GM21515 (cell line): ENCODE measurements at regions not wholly inside any gene's neighbourhood (a gene's known extent, or its start where the extent isn't known, plus 50 kb on each side); places are given as distances from the start of the nearest gene placed in this dataset.

Experiments
- ATAC-seq: cut with Tn5 transposase; IDR thresholded peaks from one replicate; pipeline ENCODE4 v1.9.1; 2021; ENCODE audit not compliant: unreplicated experiment

DNA sequence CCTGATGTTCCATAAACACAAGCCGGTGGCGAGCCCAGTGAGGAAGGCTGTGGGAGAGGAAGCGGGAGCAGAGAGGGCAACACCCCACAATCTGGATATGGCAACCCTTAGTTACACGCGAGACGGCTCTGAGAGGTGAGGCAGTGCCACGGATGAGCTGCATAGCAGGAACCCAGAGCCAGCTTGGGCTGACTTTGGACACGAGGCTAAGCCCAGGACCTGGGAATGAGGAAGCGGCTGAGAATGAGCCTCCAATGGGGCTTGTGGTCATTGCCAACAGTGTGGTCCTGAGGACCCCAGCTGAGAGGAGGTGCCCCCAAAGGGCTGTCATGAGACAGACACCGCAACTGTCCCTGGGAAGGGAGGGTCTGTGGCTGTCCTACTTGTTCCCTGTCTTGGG, 160.0 kb upstream of the SMIM23 start:
- ATAC-seq = no peak

DNA sequence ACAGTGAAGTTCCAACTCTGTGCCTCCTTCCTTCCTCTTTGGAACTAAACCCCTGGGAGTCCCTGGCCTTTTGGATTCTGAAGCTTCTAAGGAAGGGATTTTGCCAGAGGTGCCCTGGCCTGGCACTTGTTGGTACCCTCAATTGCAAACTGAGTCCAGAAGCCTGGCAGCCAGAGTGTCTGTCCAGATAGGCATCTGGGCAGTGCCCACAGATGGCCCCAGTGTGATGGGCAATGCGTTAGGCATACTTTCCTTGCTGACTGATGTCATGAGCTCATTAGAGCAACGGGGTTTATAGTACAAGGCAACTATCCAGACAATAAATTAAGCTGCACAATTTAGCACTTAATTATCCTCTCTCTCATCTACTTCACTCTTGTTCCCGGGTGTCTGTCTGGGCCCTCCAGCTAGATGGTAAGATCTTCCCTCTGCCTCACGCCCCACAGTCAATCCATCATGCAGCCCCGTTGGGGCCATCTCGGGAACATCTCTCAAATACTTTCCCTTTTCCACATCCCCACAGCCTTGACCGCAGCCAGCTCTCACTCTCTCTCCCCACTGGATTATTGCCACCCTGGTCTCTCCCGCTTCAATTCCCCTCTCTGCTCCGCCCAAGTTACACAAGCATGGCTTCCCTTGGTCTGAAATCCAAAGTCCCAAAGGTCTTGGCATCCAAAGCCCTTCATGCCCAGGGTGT, 157.5 kb upstream of the SMIM23 start:
- no peak for ATAC-seq

DNA sequence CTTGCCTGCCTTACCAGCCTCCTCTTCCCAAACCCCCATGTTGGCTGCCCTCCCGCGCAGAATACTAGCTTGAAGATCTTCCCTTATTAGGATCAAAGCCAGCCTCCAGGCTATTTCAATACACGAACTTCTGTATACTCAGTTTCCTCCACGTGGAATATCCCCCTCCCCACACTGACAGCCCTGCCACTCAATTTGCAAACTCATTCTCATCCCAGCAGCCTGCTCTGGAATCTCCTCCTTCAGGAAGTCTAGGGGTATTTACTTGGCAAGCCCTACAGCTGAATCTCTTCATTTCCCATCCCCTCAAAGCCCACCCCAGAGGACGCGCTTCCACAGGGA, 157.0 kb upstream of the SMIM23 start:
- ATAC-seq = no peak

DNA sequence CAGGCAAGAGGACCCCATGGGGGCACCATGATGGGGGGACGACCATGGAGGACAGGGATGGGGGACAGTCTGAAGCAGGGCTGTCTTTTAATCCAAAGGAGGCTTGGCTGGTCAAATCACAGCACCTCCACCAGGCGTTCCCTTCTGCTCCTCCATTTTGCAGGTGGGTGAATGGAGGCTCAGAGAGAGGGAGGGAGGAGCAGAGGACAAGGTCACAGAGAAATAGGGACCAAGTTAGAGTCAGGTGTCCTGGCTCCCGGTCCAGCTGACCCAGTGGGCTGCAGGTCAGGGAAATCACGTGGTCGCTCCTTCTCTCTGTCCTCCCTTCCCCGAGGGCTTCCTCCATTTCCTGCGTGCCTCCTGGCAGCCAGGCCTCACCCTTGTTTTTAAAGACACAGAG, 156.4 kb upstream of the SMIM23 start:
- no peak for ATAC-seq

DNA sequence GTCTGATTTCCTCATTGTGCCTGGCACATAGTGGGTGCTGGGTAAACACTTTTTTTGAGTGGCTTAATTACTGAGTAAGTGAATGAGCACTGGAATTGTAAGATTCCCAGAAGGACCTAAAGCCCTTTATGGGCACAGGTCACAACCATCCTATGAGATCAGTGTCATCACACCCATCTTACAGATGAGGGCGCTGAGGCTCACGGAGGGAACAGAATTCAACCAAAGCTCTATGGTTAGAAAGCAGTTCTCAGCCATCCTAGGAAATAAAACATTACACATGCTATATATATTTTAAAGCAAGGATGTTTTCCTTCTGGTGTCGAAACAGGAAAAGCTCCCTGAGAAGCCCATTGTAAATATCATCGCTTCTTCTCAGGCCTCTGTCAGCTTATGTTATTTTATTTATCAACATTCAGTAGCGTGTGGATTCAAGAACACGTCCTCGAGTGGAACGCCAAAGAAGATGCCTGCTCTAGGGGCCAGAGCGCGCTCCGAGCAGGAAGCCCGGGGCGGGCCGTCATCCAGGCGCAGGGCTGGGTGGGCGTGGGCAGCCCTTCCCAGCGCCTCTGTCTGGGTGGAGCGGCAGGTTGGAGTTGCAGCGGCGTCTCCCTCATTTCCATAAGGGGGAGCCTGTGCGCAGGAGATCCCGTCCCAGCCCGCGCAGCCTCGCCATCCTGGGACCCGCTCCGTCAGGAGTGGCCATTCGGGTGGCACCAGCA, 155.8 kb upstream of the SMIM23 start:
- no peak for ATAC-seq

DNA sequence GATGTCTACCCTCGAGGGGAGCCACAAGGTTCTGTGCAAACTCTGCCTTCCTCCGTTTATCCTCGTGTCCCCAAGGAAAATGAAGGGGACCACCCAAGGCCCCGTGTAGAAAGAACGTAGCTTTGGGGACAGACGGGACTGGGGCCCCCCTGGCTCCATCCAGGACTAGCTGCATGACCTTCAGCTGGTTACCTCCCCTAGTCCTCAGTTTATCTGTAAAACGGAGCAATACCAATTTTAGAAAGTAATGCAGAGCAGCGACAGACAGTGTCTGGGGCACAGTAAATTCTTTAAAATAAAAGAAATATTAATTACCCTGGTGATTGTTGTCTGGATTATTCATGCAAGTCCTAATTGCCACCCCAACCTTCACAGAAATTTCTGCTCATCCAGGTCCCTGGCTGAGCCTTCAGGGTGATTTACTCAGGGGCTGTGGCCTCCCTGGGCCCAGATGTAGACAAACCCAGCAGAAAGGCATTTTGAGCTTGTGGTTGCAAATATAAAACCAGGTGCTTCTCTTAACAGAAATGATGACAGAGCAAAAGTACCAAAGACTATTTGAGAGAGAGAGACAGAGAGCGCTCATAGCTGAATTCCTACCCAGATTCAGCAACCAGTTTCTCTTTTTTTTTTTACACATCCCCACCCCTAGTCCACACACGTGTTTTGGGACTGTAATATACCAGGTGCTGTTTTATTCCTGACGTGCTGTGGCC, 155.1 kb upstream of the SMIM23 start:
- no peak for ATAC-seq

DNA sequence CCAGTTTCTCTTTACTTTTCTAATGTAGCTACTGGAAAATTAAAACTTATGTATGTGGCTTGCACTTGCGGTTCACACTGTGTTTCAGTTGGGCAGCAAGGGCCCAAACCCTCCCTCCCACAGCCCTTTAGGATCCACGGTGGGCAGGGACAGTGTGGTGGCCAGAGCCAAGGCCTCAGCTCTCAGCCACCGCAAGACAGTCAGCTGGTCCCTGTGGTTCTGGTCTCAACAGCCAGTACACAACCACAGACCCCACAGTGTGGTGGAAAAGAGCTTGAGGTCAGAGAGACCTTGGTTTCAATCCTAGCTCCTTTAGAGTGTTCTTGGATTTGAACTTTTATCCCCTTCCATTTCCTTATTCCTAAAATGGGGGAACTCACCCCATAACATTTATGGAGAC, 153.0 kb upstream of the SMIM23 start:
- no peak for ATAC-seq

DNA sequence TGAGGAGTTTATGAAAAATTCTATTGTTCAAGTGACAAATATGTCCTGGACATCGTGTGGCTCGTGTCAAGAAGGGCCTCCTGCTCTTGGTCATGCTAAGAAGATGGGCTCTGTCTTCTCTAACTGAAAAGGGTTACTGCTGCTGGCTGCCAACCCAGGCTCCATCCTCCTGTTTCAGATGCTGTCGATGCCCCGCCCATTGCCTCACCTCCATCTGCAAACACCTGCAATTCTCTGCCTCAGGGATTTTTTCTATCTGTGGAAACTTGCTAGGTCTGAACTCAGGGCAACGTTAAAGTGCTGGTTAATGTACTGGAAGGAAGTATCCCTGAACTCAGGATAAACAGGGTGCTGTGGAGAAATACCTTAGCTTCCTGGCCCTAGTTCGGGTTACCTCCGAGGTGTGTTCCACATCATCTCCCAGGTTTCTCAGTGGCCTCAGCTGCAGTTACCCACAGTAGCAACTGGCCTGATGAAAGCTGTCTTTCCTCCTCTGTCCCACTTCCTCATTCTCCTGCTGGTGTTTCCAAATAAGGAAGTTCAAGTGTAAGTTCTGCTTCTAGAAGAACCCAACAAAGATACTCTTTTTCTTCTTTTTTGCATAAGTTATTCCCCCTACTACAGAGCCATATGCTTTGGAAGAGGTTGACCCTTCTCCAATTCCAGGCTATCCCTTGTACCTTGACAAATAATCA, 151.7 kb upstream of the SMIM23 start:
- peak; percentile 76 for ATAC-seq

DNA sequence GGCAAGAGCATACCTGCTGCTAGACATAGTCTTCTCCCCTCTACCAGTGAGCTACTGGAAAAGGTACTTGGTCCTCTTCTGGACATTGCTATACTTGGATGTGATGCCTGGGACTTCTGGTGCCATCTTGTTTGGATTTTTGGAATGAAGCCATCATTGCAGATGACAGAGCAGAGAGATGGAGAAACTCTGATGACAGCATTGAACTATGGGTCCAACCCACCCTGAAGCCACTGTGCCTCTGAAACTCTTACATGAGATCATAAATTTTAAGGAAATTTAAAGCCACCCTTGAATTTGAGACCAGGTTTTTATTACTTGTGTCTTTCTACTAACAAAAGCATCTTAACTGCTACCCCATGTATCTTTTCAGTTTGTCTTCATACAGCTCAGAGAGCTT, 151.1 kb upstream of the SMIM23 start:
- ATAC-seq = no peak

DNA sequence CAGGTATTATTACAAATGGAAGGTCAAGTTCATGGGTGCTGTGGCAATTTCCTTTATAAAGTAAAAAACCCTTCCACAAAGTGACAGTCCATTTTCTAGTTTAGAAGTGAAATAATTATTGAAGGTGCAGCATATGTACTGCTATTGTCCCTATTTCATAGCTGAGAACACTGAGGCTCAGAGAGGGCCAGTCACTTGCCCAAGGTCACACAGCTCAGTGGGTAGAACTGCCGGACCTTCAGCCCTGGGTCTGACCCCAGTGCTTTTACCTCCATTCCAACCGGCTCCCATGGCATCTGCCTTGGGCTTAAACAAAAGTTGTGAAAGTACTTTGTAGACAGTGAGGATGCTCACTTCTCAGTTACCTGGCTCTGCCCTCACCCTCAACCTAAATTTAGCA, 150.6 kb upstream of the SMIM23 start:
- no peak for ATAC-seq

DNA sequence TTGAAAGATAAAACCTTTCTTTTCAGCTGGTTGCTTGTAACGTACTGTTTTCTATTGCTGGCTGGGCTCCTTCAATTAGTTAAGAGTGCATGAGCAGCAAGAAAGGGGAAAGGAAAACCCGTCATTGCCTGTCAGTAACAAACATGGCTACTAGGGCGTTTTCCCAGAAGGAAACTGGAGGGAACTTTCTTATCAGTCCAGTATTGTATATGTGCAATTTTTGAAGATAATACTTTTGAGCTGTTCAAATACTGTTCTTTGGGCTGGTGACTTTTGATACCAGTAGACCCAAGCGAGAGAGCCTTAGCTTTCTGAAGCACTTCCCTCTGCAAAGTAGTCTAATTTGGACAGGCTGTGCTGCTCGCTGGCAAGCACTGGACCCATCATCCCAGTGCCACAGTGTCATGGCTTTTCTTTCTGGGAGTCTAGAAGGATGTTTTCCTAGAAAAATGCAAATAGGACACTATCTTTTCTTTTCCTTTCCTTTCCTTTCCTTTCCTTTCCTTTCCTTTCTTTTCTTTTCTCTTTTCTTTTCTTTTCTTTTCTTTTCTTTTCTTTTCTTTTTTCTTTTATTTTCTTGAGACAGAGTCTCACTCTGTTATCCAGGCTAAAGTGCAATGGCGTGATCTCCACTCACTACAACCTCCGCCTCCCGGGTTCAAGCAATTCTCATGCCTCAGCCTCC, 149.9 kb upstream of the SMIM23 start:
- ATAC-seq = no peak

DNA sequence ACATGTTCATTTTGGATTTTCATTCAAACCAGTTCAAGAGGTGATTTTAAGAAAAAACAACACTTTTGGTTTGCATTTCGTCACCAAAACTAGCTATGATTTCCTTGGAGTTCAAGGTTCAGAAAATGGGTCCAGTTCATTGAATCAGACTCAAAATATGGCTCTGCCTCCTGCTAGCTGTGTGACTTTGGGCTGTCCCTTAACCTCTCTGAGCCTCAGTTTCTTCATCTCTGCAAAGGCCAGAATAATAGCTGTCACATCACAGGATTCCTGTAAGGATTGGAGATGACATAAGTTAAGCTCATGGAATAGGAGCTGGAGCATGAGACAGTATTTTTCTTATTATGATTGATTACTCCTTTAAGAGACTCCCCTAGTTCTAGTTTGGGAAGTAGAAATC, 147.8 kb upstream of the SMIM23 start:
- no peak for ATAC-seq

DNA sequence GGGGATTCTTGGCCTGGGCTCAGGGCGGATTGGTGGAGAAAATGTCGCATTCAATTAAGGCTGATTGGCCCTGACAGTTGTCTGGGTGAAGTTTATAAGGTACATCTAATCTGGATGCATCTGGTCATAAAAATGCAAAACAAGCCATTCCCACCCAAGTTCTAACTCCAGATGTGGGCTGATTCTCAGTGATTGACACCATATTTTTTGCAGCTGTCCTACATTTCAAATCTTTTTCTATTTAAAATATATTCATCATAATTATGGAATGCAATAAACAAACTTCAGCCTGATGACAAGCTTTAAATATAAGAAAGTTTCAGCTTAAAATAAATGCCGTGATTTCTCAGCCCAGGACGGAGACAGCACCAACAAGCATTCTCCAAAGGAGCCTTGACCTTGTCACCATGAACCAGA, 146.4 kb upstream of the SMIM23 start:
- ATAC-seq = no peak

DNA sequence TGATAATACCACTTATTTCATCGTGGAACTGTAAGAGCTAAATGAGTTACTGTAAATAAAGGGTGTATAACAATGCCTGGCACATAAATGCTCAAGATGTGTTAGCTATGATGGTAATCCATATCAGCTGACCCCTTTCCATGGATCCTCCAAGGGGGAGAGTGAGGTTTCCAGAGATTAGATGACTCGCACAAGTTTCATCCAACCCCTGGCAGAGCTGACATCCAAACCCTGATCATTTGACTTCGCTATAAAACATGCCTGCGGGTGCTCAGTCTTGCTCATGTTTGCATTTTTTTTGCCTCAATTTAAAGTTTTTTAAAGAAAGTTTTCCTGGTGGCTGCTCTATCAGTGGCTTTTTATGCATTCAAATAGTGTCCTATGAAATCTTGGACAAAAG, 145.7 kb upstream of the SMIM23 start:
- no peak for ATAC-seq

DNA sequence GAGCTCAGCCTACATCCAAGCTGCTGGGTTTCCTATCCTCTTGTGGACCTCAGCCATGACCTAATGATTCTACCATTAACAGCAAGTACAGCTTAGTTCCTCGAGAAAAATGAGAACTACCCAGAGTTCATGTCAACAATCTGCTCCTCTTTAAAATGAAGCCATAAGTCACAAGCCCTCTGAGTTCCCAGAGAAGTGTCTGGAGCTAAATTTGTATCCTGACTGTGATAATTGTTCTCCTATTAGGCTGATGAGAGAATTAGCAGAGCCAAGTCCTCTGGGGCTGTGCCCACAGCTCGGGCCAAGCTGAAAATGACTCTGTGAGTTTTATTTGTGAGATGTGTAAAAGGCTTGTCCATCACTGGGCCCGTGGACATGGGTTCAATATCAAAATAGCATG, 145.1 kb upstream of the SMIM23 start:
- ATAC-seq = no peak

DNA sequence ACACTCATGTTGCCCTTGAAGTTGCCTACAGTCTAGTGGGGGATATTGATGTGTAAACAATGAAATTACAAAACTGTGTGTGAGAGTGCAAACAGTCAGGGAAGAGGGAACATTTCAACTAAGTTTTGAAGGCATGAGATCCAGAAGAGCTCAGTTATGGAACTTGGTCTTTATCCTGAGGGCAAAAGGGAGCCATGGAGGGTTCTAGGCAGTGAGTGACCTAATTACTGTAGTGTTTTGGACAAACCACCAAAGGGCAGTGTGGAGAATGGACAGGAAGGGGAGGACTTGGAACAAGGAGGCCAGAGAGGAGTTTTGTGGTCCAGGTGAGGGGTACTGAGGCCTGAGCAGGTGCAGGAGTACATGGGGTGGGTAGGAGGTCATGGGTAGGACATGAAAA, 143.7 kb upstream of the SMIM23 start:
- ATAC-seq = no peak

DNA sequence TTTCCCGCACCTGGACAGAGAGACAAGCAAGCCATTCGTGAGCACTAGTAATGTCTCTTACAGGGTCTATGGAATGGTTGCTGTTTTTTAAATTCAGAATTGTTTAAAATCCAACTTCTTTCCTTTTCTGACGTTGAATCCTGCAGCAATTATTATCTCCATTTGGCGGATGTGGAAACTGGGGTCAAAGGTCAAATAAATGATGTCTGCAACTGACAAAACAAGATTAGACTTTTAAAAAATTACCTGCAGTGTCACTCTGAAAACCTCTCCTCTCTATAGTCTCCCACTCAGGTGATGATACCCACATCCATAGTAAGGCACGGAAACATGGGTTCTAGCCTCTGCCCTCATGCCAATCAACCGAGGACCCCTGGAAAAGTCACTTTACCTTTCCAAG, 142.7 kb upstream of the SMIM23 start:
- no peak for ATAC-seq

DNA sequence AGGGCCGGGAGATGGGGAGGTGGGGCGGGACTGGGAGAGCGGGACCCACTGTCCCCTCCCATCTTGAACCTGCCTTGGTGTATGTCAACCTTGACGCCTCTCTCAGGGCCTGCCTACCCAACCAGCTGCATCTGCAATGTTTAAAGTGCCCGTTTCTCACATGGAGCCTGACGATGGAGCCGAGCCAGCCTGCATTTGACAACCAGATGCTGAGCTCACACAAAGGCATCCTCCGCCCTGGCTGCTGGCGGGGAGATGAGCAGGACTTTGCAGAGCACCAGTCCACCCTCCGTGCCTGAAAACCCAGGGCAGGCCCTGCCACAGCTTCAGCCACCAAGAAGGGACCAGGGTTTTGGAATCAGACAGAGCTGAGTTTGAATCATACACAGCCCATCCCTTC, 141.1 kb upstream of the SMIM23 start:
- no peak for ATAC-seq

DNA sequence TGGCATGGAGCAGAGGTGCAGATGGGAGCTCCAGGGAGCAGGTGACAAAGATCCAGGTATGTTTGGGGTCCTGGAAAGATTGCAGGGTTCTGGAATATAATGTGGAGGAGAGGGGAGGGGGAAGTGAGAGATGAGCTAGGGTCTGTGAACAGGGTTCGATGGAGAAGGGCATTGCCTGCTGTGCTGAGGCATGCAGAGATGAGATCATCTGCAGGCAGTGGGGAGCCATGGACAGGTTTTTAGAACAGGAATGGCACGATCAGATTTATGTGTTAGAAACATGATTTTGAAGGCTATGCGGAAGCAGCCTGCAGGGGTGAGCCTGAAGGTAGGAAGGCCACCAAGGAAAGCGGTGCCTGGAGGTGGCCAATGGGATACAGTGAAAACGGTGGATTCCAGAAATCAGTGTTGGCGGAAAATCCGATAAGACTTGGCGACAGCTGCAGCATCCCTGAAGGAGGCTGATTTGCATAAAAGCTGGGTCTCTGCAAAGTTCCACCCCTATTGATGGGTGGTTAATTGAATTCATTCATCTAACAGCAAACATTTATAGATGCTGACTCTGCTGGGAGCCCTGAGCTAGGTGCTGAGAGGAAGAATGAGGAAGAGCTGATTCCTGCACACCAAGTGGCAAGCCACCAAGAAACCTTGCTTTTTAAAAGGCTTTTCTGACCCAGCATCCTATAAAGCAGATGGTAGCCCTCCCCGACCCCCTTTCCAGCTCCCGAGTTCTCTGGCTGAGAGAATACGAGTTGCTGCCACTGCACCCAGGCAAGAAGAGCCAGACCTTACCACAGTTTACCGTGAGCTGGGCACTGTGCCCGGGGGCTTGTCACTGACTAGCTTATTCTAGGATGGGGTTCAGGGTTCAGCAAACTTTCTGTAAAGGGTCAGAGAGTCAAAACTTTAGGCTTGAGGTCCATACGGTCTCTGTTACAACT, 139.2 kb upstream of the SMIM23 start:
- ATAC-seq = no peak
